ENCODE measurements at regions not wholly inside any gene's neighbourhood (a gene's known extent, or its start where the extent isn't known, plus 50 kb on each side); places are given as distances from the start of the nearest gene placed in this dataset.

- TF ChIP-seq CTCF (IDR thresholded peaks at IDR 0.05): no peak
- no peak for TF ChIP-seq POLR2A (IDR thresholded peaks at IDR 0.05)
Observed at GRCh38 chr13:58620176-58620575, 988.6 kb downstream of the PCDH17 start.

Data from prostate gland (tissue), 2 donors.